ENCODE measurements at regions not wholly inside any gene's neighbourhood (a gene's known extent, or its start where the extent isn't known, plus 50 kb on each side); places are given as distances from the start of the nearest gene placed in this dataset.

GRCh38 chr5:58149345-58149744, 310.5 kb downstream of the PLK2 start:
- H3K27ac Mint-ChIP-seq: no peak overlapping the region

GRCh38 chr5:58148254-58148775, 311.6 kb downstream of the PLK2 start:
- no peaks in the 10 kb centered on the region for H3K9me3 Mint-ChIP-seq
- no peak for DNase-seq (ENCODE audit: low spot score)
- H3K36me3 Mint-ChIP-seq (ENCODE audit: low read depth): no peaks in the 10 kb centered on the region
- no peak overlapping the region for H3K4me3 Mint-ChIP-seq
- H3K4me1 Mint-ChIP-seq (ENCODE audit: low read depth): no peaks in the 10 kb centered on the region
- no peaks in the 10 kb centered on the region for H3K27me3 Mint-ChIP-seq (ENCODE audit: low read depth)
- H3K27ac Mint-ChIP-seq: no peak overlapping the region

More at GRCh38 chr5:58149345-58149744, 310.5 kb downstream of the PLK2 start:
- Mint-ChIP-seq H3K4me1 (ENCODE audit: low read depth) (no peaks in the 10 kb centered on the region), H3K9me3 (no peaks in the 10 kb centered on the region), H3K4me3 (no peak overlapping the region), H3K36me3 (ENCODE audit: low read depth) (no peaks in the 10 kb centered on the region), H3K27me3 (ENCODE audit: low read depth) (no peaks in the 10 kb centered on the region)
- no peak for DNase-seq (ENCODE audit: low spot score)

DNA sequence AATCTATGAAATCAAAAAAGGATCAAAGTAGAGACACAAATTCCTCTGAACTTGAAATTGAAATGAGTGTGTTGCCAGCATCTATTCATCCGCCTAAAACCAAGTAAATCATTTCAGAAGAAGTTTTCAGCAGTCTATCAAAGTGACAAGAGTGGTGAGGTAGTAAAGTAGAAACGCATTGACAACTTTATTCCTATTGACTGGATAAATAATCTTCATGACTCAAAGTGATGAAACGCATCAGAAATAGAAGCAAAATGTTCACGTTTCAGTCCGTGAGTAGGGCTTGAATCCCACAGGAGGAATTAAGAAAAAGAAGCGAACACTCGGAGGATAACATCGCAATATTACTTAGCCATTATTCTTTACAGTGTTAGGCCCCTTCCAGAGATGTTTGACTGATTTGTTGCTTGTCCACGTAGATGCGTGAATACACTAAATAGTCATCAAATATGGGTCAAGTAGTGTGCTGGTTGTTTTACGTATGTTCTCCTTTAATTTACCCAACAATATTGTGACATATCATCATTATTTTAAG, 314.4 kb downstream of the PLK2 start:
- Mint-ChIP-seq H3K9me3 (no peaks in the 10 kb centered on the region), H3K36me3 (ENCODE audit: low read depth) (no peaks in the 10 kb centered on the region), H3K27ac (no peak overlapping the region), H3K4me3 (no peak overlapping the region), H3K27me3 (ENCODE audit: low read depth) (no peaks in the 10 kb centered on the region), H3K4me1 (ENCODE audit: low read depth) (no peaks in the 10 kb centered on the region)
- no peak for DNase-seq (ENCODE audit: low spot score)

DNA sequence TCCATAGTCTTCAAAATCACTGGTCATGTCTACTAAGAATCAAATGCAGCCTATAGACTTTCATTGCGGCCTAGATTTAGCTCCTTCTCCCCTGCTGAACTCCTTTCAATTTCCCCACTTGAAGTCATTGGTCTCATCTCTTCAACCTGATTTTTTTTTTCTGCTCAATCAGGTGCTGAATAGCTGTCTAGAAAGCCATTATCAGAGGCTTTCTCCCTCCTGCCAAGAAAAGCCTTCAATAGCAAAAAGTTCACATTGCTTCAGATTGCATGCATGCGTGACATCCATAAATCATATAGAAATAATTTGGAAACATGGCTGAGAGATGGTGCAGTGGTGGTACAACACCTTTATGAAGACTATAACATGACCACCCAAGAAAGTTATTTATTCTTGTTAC, 316.2 kb downstream of the PLK2 start:
- Mint-ChIP-seq H3K4me3 (no peak overlapping the region), H3K27ac (no peak overlapping the region), H3K4me1 (ENCODE audit: low read depth) (no peaks in the 10 kb centered on the region), H3K36me3 (ENCODE audit: low read depth) (no peaks in the 10 kb centered on the region), H3K9me3 (no peaks in the 10 kb centered on the region), H3K27me3 (ENCODE audit: low read depth) (no peaks in the 10 kb centered on the region)
- DNase-seq (ENCODE audit: low spot score): no peak

DNA sequence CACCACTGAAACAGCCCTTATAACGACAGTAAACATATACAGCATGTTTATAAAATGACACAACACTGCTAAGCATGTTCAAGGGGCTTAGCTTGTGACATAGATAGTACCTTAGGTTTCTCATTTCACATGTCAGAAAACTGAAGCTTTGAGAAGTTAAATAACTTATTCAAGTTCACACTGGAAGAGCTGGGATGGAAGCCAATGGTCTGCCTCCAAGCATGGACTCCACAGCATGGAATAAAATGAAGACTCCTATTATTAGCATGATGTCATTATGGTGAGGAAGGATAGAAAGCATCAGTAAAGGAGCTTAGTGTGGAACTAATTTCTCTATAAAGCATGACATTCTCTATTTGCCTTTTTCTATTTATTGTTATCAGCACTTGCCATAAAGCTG, 316.7 kb downstream of the PLK2 start:
- Mint-ChIP-seq H3K27ac (no peak overlapping the region), H3K36me3 (ENCODE audit: low read depth) (no peaks in the 10 kb centered on the region), H3K4me3 (no peak overlapping the region), H3K9me3 (no peaks in the 10 kb centered on the region), H3K27me3 (ENCODE audit: low read depth) (no peaks in the 10 kb centered on the region), H3K4me1 (ENCODE audit: low read depth) (no peaks in the 10 kb centered on the region)
- DNase-seq (ENCODE audit: low spot score): no peak

DNA sequence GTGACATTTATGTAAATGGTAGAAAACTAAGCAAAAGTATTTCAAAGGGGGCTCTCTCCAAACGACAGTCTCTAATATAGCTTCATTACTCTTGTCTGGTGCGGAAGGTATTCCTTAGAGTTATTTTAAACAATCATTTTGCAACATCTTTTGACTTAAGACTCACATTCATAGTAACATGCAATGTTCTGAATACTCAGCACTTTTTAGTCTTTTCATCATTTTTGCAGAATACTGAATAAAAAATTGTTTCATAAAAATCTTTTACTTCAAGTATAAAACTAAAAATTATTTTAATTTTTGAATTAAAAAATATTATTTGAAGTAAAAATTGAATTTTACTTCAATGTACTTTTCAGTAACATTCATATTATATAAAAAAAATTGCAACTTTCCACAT, 321.1 kb downstream of the PLK2 start:
- no peaks in the 10 kb centered on the region for H3K9me3 Mint-ChIP-seq
- DNase-seq (ENCODE audit: low spot score): no peak
- H3K36me3 Mint-ChIP-seq (ENCODE audit: low read depth): no peaks in the 10 kb centered on the region
- no peaks in the 10 kb centered on the region for H3K27me3 Mint-ChIP-seq (ENCODE audit: low read depth)
- no peak overlapping the region for H3K4me3 Mint-ChIP-seq
- H3K27ac Mint-ChIP-seq: no peak overlapping the region
- H3K4me1 Mint-ChIP-seq (ENCODE audit: low read depth): no peaks in the 10 kb centered on the region

DNA sequence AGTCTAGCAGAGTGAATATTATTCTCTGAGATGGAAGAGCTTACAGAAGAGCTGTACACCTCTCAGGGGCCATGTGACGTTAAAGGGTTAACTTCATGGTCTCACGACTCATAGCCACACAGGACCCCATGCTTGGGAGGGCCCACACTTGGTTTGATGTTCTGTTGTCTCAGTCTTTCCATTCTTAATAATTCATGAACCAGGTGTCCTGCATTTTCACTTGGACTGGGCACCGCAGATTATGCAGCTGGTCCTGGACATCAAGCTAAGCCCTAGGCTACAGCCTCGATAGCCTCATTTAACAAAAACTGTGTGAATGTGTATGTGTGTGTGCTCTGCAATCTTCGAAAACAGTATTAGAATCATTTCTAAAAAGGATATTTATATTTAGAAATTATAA, 323.5 kb downstream of the PLK2 start:
- H3K9me3 Mint-ChIP-seq: no peaks in the 10 kb centered on the region
- no peaks in the 10 kb centered on the region for H3K36me3 Mint-ChIP-seq (ENCODE audit: low read depth)
- H3K4me1 Mint-ChIP-seq (ENCODE audit: low read depth): no peaks in the 10 kb centered on the region
- no peak for DNase-seq (ENCODE audit: low spot score)
- no peak overlapping the region for H3K27ac Mint-ChIP-seq
- H3K4me3 Mint-ChIP-seq: no peak overlapping the region
- no peaks in the 10 kb centered on the region for H3K27me3 Mint-ChIP-seq (ENCODE audit: low read depth)

DNA sequence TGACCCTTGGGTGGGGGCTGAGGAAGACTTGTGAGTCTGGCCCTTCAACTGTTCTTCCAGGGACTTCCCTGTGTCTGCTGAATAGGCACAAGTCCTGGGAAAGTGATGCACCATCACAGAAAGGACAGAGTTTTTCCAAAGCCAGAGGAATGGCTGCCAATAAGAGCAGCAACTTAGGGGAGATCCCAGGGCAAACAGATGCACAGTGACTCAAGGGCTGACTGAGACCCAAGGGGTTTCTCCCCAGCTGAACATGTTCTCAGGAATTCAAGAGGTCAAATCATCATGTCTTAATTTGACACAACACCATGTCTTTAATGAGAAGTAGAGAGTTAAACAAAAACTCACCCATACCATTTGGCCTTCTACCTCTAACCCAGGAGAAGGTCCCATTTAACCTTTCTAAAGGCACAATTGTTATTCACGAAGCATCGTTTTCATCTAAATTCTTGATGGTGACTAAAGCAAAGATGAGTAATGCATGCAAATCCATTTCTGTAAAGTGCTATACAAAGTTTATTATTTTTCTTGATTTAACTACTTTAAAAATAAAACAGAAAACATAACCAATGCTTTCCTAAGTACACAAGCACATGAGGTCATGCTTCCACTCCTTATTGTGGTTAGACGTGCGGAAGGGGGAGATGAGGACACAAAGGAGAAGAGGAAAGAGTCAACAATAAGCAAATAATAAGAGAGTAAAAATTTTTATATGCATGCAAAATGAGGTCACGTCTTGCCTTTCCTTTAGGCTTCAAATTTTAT, 324.1 kb downstream of the PLK2 start:
- DNase-seq (ENCODE audit: low spot score): no peak
- Mint-ChIP-seq H3K4me3 (no peak overlapping the region), H3K27ac (no peak overlapping the region), H3K4me1 (ENCODE audit: low read depth) (no peaks in the 10 kb centered on the region), H3K36me3 (ENCODE audit: low read depth) (no peaks in the 10 kb centered on the region), H3K9me3 (no peaks in the 10 kb centered on the region), H3K27me3 (ENCODE audit: low read depth) (no peaks in the 10 kb centered on the region)

GRCh38 chr5:58133631-58134296, 326.1 kb downstream of the PLK2 start:
- DNase-seq (ENCODE audit: low spot score): no peak
- H3K27ac Mint-ChIP-seq: no peak overlapping the region
- no peak overlapping the region for H3K4me3 Mint-ChIP-seq
- no peaks in the 10 kb centered on the region for H3K27me3 Mint-ChIP-seq (ENCODE audit: low read depth)
- no peaks in the 10 kb centered on the region for H3K9me3 Mint-ChIP-seq
- H3K36me3 Mint-ChIP-seq (ENCODE audit: low read depth): no peaks in the 10 kb centered on the region
- no peaks in the 10 kb centered on the region for H3K4me1 Mint-ChIP-seq (ENCODE audit: low read depth)

DNA sequence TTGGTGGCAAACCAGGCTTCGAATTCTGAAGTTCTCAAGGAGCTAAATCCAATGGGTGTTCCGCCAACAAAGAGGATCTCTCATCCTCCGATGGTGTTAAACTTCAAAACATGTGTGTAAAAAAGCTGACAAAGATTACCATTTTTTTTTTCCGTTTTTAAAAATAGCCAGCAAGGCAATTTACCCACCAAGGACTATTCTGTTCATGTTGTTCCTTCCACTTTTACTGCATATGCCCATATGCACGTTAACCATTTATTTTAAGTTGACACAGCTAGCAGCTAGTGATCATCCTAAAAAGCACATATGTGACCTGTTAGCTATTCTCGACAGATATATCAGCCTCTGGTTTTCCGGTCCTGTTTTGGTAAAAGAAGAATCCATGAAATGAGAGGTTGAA, 326.7 kb downstream of the PLK2 start:
- Mint-ChIP-seq H3K9me3 (no peaks in the 10 kb centered on the region), H3K27me3 (ENCODE audit: low read depth) (no peaks in the 10 kb centered on the region), H3K4me1 (ENCODE audit: low read depth) (no peaks in the 10 kb centered on the region), H3K36me3 (ENCODE audit: low read depth) (no peaks in the 10 kb centered on the region), H3K4me3 (no peak overlapping the region), H3K27ac (no peak overlapping the region)
- DNase-seq (ENCODE audit: low spot score): no peak

DNA sequence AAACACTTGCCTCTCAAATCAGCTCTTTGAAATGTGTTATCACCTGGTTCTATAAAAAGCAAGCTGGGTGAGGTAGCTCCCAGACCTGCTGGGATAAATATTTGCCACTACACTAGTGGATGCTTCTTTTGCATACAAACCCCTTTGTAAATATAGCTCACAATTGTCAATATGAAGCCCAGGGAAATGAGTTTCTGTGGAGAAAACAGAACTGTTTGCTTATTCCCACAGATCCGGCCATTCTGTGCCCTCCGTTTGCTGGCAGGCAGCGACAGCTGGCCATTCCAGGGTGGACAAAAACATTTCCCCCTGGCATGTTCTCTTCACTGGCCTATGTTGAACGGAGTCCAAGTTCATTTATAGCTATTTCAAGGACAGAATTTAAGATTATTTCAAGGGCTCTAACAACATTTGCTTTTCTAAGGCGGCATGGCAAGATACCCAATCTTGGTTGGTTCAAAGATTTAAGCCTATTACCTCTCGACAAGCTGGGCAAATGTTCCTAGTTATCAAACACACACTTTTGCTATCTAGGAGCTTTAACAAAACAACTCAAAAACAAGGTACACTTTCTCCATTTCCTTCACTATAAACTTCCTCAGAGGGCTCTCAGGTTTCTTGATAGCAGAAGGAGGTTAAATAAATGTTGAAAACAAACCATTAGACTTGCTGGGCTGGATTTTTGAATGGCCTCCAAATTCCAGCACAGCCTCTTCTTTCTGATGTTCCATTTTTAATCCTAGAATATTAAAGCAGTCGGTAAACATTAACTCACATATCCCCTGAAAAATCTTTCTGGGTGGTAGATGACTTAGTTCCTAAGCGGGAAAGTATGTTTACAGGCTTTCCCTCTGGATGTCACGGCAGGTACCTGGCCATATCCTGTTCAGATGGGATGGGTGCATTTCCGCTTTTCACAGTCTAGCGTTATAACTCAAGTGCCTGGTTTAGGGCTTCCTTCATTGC, 332.3 kb downstream of the PLK2 start:
- Mint-ChIP-seq H3K27ac (no peak overlapping the region), H3K4me1 (ENCODE audit: low read depth) (no peaks in the 10 kb centered on the region), H3K4me3 (no peak overlapping the region), H3K36me3 (ENCODE audit: low read depth) (no peaks in the 10 kb centered on the region), H3K27me3 (ENCODE audit: low read depth) (no peaks in the 10 kb centered on the region), H3K9me3 (no peaks in the 10 kb centered on the region)
- no peak for DNase-seq (ENCODE audit: low spot score)

DNA sequence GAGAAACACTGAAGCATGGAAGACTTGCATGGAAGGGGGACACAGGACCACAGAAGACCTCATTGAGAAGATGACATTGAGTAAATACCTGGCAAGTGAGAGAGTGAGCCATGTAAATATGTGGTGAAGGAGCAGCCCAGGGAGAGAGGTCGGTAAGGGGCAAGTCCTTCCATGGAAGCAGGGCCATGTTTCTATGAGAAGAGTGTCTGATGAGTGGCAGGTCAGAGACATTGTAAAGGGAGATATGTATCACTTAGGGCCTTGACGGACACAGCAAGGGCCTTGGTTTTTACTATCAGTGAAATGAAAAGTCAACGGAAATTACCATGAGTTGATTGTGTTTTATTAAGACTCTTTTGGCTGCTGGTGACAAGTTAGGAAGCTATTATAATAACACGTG, 336.4 kb downstream of the PLK2 start:
- H3K4me1 Mint-ChIP-seq (ENCODE audit: low read depth): no peaks in the 10 kb centered on the region

GRCh38 chr5:58122848-58123392, 337.0 kb downstream of the PLK2 start:
- no peaks in the 10 kb centered on the region for H3K9me3 Mint-ChIP-seq
- DNase-seq (ENCODE audit: low spot score): no peak
- no peaks in the 10 kb centered on the region for H3K27me3 Mint-ChIP-seq (ENCODE audit: low read depth)
- no peaks in the 10 kb centered on the region for H3K4me1 Mint-ChIP-seq (ENCODE audit: low read depth)
- no peaks in the 10 kb centered on the region for H3K36me3 Mint-ChIP-seq (ENCODE audit: low read depth)
- no peak overlapping the region for H3K4me3 Mint-ChIP-seq
- no peak overlapping the region for H3K27ac Mint-ChIP-seq

More for the DNA sequence above, 336.4 kb downstream of the PLK2 start:
- Mint-ChIP-seq H3K36me3 (ENCODE audit: low read depth) (no peaks in the 10 kb centered on the region), H3K27ac (no peak overlapping the region), H3K9me3 (no peaks in the 10 kb centered on the region), H3K27me3 (ENCODE audit: low read depth) (no peaks in the 10 kb centered on the region), H3K4me3 (no peak overlapping the region)
- no peak for DNase-seq (ENCODE audit: low spot score)
